Astrocyte of the spinal cord (primary cell): ENCODE measurements at regions not wholly inside any gene's neighbourhood (a gene's known extent, or its start where the extent isn't known, plus 50 kb on each side); places are given as distances from the start of the nearest gene placed in this dataset.

Experiments used
- DNase-seq: peaks from one replicate; pipeline ENCODE4 v3.0.0; 2011; ENCODE audit warnings: low read depth, low spot score
- H3K4me3 ChIP-seq: 2 replicates; pipeline ENCODE4 v1.5.1; 2011; ENCODE audit warnings: low read depth, mild to moderate bottlenecking, low read length, moderate library complexity
- in situ Hi-C: cut with HindIII; loops from 2 replicates; pipeline ENCODE4 v1.10.0; 2017; ENCODE audit warnings: low sequenced_read_pairs
- TF ChIP-seq, protein P1 (sequence below): IDR thresholded peaks from 2 replicates; pipeline ENCODE4 v1.5.1; 2012; ENCODE audit warnings: low read depth, mild to moderate bottlenecking, low read length, inconsistent platforms

DNA sequence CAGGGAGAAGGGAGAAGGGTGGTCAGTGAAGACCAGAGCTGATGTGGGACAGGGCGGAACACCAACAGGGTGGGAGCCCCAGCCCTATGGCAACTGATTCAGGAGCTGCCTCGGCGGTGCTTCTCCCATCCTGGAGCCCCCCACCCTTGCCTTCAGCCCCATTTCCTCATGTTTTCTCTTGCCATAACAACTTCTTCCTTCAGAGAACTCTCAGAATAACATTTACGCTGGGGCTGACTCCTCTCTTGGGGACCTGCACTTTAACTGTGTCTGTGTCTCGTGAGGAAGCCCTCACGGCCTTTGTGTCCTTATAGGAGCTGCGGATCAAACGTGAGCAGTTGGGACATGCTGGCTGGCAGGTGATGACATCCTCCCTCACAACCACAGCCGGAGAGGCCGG lies 116.4 kb upstream of the SNTG2 start:
- no peak for DNase-seq
- H3K4me3 ChIP-seq = no peak overlapping the region
- TF ChIP-seq, protein P1, sequence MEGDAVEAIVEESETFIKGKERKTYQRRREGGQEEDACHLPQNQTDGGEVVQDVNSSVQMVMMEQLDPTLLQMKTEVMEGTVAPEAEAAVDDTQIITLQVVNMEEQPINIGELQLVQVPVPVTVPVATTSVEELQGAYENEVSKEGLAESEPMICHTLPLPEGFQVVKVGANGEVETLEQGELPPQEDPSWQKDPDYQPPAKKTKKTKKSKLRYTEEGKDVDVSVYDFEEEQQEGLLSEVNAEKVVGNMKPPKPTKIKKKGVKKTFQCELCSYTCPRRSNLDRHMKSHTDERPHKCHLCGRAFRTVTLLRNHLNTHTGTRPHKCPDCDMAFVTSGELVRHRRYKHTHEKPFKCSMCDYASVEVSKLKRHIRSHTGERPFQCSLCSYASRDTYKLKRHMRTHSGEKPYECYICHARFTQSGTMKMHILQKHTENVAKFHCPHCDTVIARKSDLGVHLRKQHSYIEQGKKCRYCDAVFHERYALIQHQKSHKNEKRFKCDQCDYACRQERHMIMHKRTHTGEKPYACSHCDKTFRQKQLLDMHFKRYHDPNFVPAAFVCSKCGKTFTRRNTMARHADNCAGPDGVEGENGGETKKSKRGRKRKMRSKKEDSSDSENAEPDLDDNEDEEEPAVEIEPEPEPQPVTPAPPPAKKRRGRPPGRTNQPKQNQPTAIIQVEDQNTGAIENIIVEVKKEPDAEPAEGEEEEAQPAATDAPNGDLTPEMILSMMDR = no peak
- in situ Hi-C loops = no loop called here

DNA sequence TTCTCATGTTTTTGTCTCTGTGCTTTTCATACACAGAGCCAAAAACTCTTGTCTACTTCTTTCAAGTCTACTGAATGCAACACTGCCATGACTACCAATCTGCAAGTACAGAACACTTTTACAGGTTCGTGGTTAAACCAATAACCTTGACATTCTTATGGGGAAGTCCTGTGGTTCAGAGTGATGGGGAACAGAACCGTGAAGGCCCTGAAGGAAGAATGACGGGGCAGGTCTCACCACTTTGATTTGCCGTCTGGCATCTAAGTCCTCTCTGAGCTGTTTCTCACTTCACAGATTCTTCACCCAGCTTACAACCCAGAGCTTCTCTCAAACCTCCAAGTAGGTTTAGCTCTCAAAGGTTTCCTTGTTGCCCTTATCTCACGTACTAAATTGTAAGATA lies 117.5 kb upstream of the SNTG2 start:
- no peak for DNase-seq
- in situ Hi-C loops = no loop called here
- TF ChIP-seq, protein P1 = no peak
- no peak overlapping the region for H3K4me3 ChIP-seq

GRCh38 chr2:832635-833034 lies 118.0 kb upstream of the SNTG2 start:
- no peak overlapping the region for H3K4me3 ChIP-seq
- in situ Hi-C loops = no loop called here
- TF ChIP-seq, protein P1 = no peak
- DNase-seq = no peak

DNA sequence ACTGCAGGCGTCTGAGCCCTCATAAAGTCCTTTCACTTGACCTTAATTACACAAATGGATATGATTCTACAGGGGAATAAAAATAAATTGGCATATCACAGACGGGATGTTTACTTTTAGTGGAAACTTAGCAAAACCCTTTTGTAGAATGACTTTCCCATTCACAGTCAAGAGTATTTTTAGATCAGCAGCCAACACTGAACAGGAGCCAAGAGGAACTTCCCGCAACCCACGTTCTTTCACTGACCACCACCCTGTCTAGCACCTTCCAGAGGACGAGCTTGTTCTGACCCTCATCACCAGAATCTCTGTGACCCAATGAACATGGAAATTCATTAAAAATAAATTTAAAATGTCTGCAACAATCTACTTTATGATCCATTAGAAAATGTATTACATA lies 119.0 kb upstream of the SNTG2 start:
- in situ Hi-C loops = no loop called here
- no peak for DNase-seq
- H3K4me3 ChIP-seq = no peak overlapping the region
- TF ChIP-seq, protein P1 = no peak

GRCh38 chr2:831225-831536 lies 119.5 kb upstream of the SNTG2 start:
- TF ChIP-seq, protein P1 = no peak
- in situ Hi-C loops = no loop called here
- DNase-seq = no peak
- H3K4me3 ChIP-seq = no peak overlapping the region

- TF ChIP-seq, protein P1 = no peak
- H3K4me3 ChIP-seq = no peak overlapping the region
- no peak for DNase-seq
- in situ Hi-C loops = no loop called here
Measured at GRCh38 chr2:830419-831224, 120.0 kb upstream of the SNTG2 start.
